Stimulated activated naive B cell treated with anti-CD40 and anti-IgM and Interleukin-4, amounts not matched to agents 10 μg/mL and 1 μg/mL and 100 μg/mL, for 72 hours (primary cell): ENCODE measurements at regions not wholly inside any gene's neighbourhood (a gene's known extent, or its start where the extent isn't known, plus 50 kb on each side); places are given as distances from the start of the nearest gene placed in this dataset.
"Not testable (repeated sequence)": the region's sequence is repeated elsewhere in the genome, so short reads cannot be mapped to it uniquely, and the experiment has no call there.

Source experiments
- ATAC-seq, 2 donors: fragments of 150-1000 bp; cut with Tn5 transposase; replicated peaks; 2 replicates each; pipeline ENCODE4 v1.10.0; 2021; ENCODE audit warnings: moderate library complexity in 1 of 2
- DNase-seq: peaks from one replicate; pipeline ENCODE4 v3.0.0; 2021
- H3K27ac Mint-ChIP-seq: one replicate; pipeline ENCODE4 v1.8.0; 2022; ENCODE audit warnings: mild to moderate bottlenecking, mixed read lengths
- H3K27me3 Mint-ChIP-seq, 2 donors: one replicate each; pipeline ENCODE4 v1.8.0; 2022; ENCODE audit warnings: mixed read lengths in 2 of 2
- H3K36me3 Mint-ChIP-seq, 2 donors: one replicate each; pipeline ENCODE4 v1.8.0; 2022; ENCODE audit warnings: mixed read lengths in 2 of 2, mild to moderate bottlenecking in 1 of 2
- H3K4me1 Mint-ChIP-seq, 2 donors: one replicate each; pipeline ENCODE4 v1.8.0; 2022; ENCODE audit warnings: mixed read lengths in 2 of 2, mild to moderate bottlenecking in 1 of 2
- H3K4me3 Mint-ChIP-seq, 2 donors: one replicate each; pipeline ENCODE4 v1.8.0; 2022; ENCODE audit warnings: mild to moderate bottlenecking in 2 of 2, mixed read lengths in 2 of 2, moderate library complexity in 1 of 2
- H3K9me3 Mint-ChIP-seq, 2 donors: one replicate each; pipeline ENCODE4 v1.8.0; 2022; ENCODE audit warnings: mixed read lengths in 2 of 2, mild to moderate bottlenecking in 1 of 2

GRCh38 chr2:7178996-7179395 is 261.8 kb downstream of the RNF144A start:
- ATAC-seq, H3K4me1 Mint-ChIP-seq, DNase-seq, H3K4me3 Mint-ChIP-seq, H3K9me3 Mint-ChIP-seq, H3K27me3 Mint-ChIP-seq, H3K27ac Mint-ChIP-seq, H3K36me3 Mint-ChIP-seq: not testable (repeated sequence)

GRCh38 chr2:7180638-7181370 is 263.6 kb downstream of the RNF144A start:
- ATAC-seq: no peak

GRCh38 chr2:7182525-7182924 is 265.3 kb downstream of the RNF144A start:
- H3K27me3 Mint-ChIP-seq: no peaks in the 10 kb centered on the region
- ATAC-seq (no peak), DNase-seq (no peak)
- H3K36me3 Mint-ChIP-seq: no peaks in the 10 kb centered on the region
- H3K4me1 Mint-ChIP-seq: no peaks in the 10 kb centered on the region
- H3K4me3 Mint-ChIP-seq: no peak overlapping the region
- H3K9me3 Mint-ChIP-seq: no peaks in the 10 kb centered on the region
- no peak overlapping the region for H3K27ac Mint-ChIP-seq

More at GRCh38 chr2:7180638-7181370, 263.6 kb downstream of the RNF144A start:
- Mint-ChIP-seq H3K36me3 (no peaks in the 10 kb centered on the region), H3K4me3 (no peak overlapping the region), H3K27ac (no peak overlapping the region), H3K4me1 (no peaks in the 10 kb centered on the region), H3K9me3 (no peaks in the 10 kb centered on the region), H3K27me3 (no peaks in the 10 kb centered on the region)
- no peak for DNase-seq

GRCh38 chr2:7189106-7189505 is 271.9 kb downstream of the RNF144A start:
- H3K9me3 Mint-ChIP-seq: no peaks in the 10 kb centered on the region
- no peaks in the 10 kb centered on the region for H3K36me3 Mint-ChIP-seq
- H3K27ac Mint-ChIP-seq: no peak overlapping the region
- ATAC-seq: no peak
- H3K4me3 Mint-ChIP-seq: no peak overlapping the region
- H3K4me1 Mint-ChIP-seq: no peaks in the 10 kb centered on the region
- H3K27me3 Mint-ChIP-seq: peaks cover 0 to 4% of the 10 kb centered on the region in 2 donors
- no peak for DNase-seq

GRCh38 chr2:7190587-7191324 is 273.5 kb downstream of the RNF144A start:
- ATAC-seq: peak; percentile 25

GRCh38 chr2:7191932-7192331 is 274.7 kb downstream of the RNF144A start:
- H3K9me3 Mint-ChIP-seq: no peaks in the 10 kb centered on the region
- H3K27ac Mint-ChIP-seq: no peak overlapping the region
- H3K36me3 Mint-ChIP-seq: no peaks in the 10 kb centered on the region
- no peak overlapping the region for H3K4me3 Mint-ChIP-seq
- DNase-seq (no peak), ATAC-seq (no peak)
- peaks cover 0 to 2% of the 10 kb centered on the region in 2 donors for H3K4me1 Mint-ChIP-seq
- H3K27me3 Mint-ChIP-seq: peaks cover 0 to 4% of the 10 kb centered on the region in 2 donors

More at GRCh38 chr2:7190587-7191324, 273.5 kb downstream of the RNF144A start:
- no peak for DNase-seq
- Mint-ChIP-seq H3K27ac (no peak overlapping the region), H3K36me3 (no peaks in the 10 kb centered on the region), H3K9me3 (no peaks in the 10 kb centered on the region), H3K4me1 (no peaks in the 10 kb centered on the region), H3K4me3 (no peak overlapping the region), H3K27me3 (peaks cover 0 to 4% of the 10 kb centered on the region in 2 donors)

- Mint-ChIP-seq H3K27ac (no peak overlapping the region), H3K4me1 (peaks cover 2 to 5% of the 10 kb centered on the region in 2 donors), H3K4me3 (no peak overlapping the region), H3K36me3 (no peaks in the 10 kb centered on the region), H3K9me3 (peaks cover 0 to 1% of the 10 kb centered on the region in 2 donors), H3K27me3 (peaks cover 3 to 7% of the 10 kb centered on the region in 2 donors)
- DNase-seq: no peak
- no peak for ATAC-seq
Measured at GRCh38 chr2:7193457-7193856, 276.2 kb downstream of the RNF144A start.

GRCh38 chr2:7194950-7195349 is 277.7 kb downstream of the RNF144A start:
- no peak overlapping the region for H3K27ac Mint-ChIP-seq
- no peaks in the 10 kb centered on the region for H3K36me3 Mint-ChIP-seq
- no peak for DNase-seq
- peaks cover 6 to 9% of the 10 kb centered on the region in 2 donors for H3K27me3 Mint-ChIP-seq
- H3K4me3 Mint-ChIP-seq: no peak overlapping the region
- peaks cover 2 to 5% of the 10 kb centered on the region in 2 donors for H3K4me1 Mint-ChIP-seq
- ATAC-seq: no peak
- H3K9me3 Mint-ChIP-seq: peaks cover 0 to 2% of the 10 kb centered on the region in 2 donors

- no peaks in the 10 kb centered on the region for H3K36me3 Mint-ChIP-seq
- peaks cover 2 to 5% of the 10 kb centered on the region in 2 donors for H3K4me1 Mint-ChIP-seq
- no peak overlapping the region for H3K4me3 Mint-ChIP-seq
- no peak overlapping the region for H3K27ac Mint-ChIP-seq
- ATAC-seq (no peak), DNase-seq (no peak)
- peaks cover 6 to 9% of the 10 kb centered on the region in 2 donors for H3K27me3 Mint-ChIP-seq
- peaks cover 0 to 2% of the 10 kb centered on the region in 2 donors for H3K9me3 Mint-ChIP-seq
Measured at GRCh38 chr2:7196883-7197282, 279.7 kb downstream of the RNF144A start.

- DNase-seq (no peak), ATAC-seq (no peak)
- Mint-ChIP-seq H3K36me3 (no peaks in the 10 kb centered on the region), H3K27me3 (peaks cover 4 to 14% of the 10 kb centered on the region in 2 donors), H3K4me1 (peaks cover 2 to 4% of the 10 kb centered on the region in 2 donors), H3K9me3 (peaks cover 0 to 2% of the 10 kb centered on the region in 2 donors), H3K27ac (no peak overlapping the region), H3K4me3 (no peak overlapping the region)
Measured at GRCh38 chr2:7201851-7202250, 284.6 kb downstream of the RNF144A start.

- Mint-ChIP-seq H3K9me3 (peaks cover 0 to 2% of the 10 kb centered on the region in 2 donors), H3K27me3 (peaks cover 4 to 14% of the 10 kb centered on the region in 2 donors), H3K36me3 (no peaks in the 10 kb centered on the region), H3K4me3 (no peak overlapping the region), H3K4me1 (no peaks in the 10 kb centered on the region), H3K27ac (no peak overlapping the region)
- DNase-seq (peak; percentile 7), ATAC-seq (peak in 1 of 2 donors; percentile 59)
Measured at GRCh38 chr2:7203056-7203467, 285.9 kb downstream of the RNF144A start.

- no peak overlapping the region for H3K27ac Mint-ChIP-seq
- H3K4me1 Mint-ChIP-seq: no peaks in the 10 kb centered on the region
- H3K36me3 Mint-ChIP-seq: no peaks in the 10 kb centered on the region
- ATAC-seq (no peak), DNase-seq (no peak)
- no peak overlapping the region for H3K4me3 Mint-ChIP-seq
- H3K9me3 Mint-ChIP-seq: no peaks in the 10 kb centered on the region
- H3K27me3 Mint-ChIP-seq: peaks cover 0 to 8% of the 10 kb centered on the region in 2 donors
Measured at GRCh38 chr2:7205151-7205830, 288.1 kb downstream of the RNF144A start.

GRCh38 chr2:7206111-7206810 is 289.0 kb downstream of the RNF144A start:
- ATAC-seq: no peak
- H3K27me3 Mint-ChIP-seq: peaks cover 0 to 8% of the 10 kb centered on the region in 2 donors

GRCh38 chr2:7207631-7208030 is 290.4 kb downstream of the RNF144A start:
- peaks cover 0 to 1% of the 10 kb centered on the region in 2 donors for H3K9me3 Mint-ChIP-seq
- H3K27me3 Mint-ChIP-seq: peaks cover 0 to 8% of the 10 kb centered on the region in 2 donors
- no peak overlapping the region for H3K4me3 Mint-ChIP-seq
- no peak for ATAC-seq
- H3K36me3 Mint-ChIP-seq: no peaks in the 10 kb centered on the region
- H3K4me1 Mint-ChIP-seq: no peaks in the 10 kb centered on the region
- no peak for DNase-seq
- H3K27ac Mint-ChIP-seq: no peak overlapping the region

More at GRCh38 chr2:7206111-7206810, 289.0 kb downstream of the RNF144A start:
- no peaks in the 10 kb centered on the region for H3K4me1 Mint-ChIP-seq
- no peak for DNase-seq
- no peaks in the 10 kb centered on the region for H3K36me3 Mint-ChIP-seq
- no peak overlapping the region for H3K4me3 Mint-ChIP-seq
- H3K27ac Mint-ChIP-seq: no peak overlapping the region
- no peaks in the 10 kb centered on the region for H3K9me3 Mint-ChIP-seq
